GM18867 (cell line): ENCODE measurements at regions not wholly inside any gene's neighbourhood (a gene's known extent, or its start where the extent isn't known, plus 50 kb on each side); places are given as distances from the start of the nearest gene placed in this dataset.
A peak's percentile ranks its signal among the peaks of the same experiment; 100 is the strongest.

Source experiments
- ATAC-seq: cut with Tn5 transposase; IDR thresholded peaks from one replicate; pipeline ENCODE4 v1.9.1; 2021; ENCODE audit warnings: mild to moderate bottlenecking, moderate library complexity; ENCODE audit not compliant: unreplicated experiment

DNA sequence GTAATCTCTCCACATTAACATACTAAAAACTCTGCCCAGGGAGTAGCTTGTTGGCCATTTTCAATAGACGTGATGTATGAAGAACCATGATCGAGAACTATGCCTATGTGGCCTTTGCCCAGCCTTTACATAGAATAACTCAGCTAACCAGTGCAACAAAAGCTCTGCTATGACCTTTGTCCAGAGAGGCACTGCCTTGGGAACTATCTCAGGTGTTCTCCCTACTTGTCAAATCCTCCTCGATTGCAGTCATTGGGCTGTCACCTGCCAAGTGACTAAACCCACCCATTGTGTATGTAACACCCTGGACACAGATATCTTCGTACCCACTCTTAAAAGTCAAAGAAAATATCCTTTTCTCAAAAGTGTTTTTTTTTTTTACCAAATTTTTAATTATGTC is 610.3 kb upstream of the GALNTL6 start:
- ATAC-seq: no peak

DNA sequence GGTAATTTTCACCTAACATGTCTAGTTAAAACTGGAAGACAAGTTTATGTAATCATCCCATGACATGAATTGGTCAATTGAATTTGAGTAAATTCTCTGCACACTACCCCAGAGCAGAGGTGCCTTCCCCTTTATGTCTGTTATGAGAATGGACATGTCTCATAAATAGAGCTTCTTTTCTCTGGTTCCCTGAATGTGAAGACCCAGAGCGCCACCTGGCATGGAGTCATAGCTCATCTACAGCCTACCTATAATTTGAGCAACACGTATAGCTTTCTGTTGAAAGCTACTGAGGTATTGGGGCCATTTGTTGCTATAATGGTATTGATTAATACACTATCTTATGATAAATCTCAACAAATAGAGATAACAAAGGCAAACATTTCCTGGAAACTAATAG is 626.5 kb upstream of the GALNTL6 start:
- ATAC-seq: no peak

DNA sequence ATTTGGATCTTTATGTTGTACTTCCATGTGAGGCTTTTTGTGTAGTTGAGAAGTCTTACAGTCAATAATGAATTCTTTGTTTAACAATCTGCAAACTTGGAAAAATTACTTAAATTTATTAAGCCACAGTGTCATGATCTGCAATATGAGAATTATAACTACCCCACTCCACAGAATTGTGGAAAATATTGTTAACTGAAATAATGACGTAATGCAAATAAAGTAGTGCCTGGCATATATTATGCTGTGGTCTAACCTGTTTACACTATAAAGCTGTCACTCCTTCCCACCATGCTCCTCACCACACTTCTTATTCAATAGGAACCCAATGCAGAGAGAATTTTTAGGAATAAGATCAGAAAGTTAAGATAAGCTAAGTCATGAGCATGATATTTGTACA is 632.1 kb upstream of the GALNTL6 start:
- ATAC-seq: no peak

DNA sequence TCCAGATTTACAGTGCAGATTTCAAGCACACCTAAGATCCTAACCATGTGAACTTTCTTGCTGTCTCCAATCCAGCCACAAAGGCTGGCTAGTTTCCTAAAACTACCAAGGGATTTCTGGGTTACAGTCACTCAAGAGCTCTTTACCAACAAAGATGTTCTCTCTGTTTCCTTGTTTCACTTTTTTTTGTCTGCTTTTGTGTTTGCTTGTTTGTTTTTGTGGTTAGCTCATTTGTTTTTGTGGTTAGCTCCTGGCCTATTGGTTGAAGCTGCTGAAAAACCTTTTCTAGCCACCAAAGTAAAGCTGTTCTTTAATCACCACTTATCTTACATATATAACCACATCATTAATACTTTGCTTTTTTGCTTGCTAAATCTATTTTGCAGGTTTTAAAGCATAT is 642.5 kb upstream of the GALNTL6 start:
- no peak for ATAC-seq

DNA sequence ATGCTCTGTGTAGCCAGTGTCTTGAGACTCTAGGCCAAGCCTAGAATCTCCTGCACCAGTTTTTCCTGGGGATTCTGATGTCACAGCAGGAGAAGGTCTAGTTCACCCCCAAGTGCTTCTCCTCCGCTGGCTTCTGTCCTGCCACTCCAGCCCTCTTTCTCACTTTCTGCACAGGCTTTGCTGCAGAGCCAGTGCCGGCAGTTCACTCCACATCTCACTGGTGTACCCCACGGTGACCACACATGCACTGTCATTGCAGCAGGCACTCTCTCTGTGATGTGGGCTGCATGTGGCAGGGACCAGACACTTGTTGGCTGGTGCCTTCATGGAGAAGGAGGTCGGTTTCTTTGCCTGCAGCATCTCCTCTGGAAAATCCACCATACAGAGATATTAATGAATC is 643.8 kb upstream of the GALNTL6 start:
- no peak for ATAC-seq

DNA sequence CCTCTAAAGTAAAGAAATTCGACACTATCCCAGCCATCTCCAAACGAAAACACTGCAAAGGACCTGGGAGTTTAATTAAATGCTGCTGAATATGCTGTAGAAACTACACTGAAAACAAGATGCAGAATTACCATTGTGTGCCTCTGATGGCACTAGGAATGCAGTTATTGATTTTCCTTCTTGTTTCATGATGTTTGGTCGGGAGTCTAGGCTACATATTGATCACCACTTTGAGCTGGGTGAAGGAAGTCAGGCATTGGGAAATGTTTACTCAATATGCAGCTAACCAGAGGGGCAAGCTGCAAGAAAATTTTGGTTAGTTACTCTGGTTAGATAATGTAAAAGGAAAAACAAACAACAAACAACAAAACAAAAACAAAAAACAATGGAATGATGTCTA is 650.7 kb upstream of the GALNTL6 start:
- ATAC-seq: no peak

DNA sequence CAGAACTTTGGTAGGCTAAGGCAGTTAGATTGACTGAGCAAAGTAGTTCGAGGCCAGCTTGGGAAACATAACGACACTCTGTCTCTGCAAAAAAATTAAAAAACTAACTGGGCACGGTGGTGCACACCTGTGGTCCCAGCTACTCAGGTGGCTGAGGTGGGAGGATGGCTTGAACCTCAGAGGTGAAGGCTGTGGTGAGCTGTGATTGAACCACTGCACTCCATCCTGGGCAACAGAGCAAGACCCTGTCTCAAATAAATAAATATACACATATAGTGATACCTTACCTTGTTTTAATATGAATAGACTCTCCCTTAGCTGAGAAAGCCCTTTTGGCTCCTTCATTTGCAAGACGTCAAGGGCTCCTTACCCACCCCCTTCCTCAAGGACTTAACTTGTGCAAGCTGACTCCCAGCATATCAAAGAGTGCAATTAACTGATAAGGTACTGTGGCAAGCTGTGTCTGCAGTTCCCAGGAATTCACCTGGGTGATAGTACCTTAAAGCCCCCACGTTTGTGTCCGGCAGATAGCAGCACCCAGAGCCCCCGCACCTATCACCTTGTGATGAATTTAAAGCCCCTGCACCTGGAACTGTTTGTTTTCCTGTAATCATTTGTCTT is 655.6 kb upstream of the GALNTL6 start:
- ATAC-seq: no peak

DNA sequence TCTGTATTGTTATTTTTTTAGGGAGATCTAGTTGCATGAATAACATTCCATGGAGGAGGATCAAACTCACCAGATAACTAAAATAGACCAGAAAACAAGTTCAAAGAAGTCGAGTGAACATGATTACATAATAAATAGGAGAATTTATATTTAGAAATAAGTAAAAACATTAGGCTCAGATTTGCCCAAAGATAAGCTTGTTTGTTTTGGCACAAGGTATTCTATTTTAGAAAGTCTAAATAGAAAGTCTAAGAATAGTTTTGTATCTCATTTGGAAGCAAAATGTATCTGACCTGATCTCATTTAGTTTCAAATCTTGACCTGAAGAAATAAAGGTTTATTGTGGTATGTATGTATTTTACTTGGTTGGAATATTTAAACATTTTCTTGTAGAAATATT is 670.6 kb upstream of the GALNTL6 start:
- no peak for ATAC-seq

DNA sequence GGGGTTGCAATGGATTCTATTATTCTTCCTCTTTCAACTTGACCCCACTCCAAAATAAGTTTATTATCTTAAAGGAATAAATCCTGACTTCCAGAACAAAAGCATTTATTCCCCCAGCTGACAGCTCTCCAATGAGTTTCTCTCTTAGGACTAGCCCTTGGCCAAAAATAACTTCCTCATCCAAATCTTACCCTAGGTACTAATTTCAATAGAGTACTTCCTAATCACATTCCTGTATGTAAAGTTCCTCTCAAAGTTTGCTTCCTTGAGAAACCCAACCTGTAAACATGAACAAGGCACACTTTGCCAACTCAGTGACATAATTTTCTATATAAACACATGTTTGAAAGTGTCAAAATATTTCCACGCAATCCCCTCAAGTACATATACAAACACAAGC is 671.2 kb upstream of the GALNTL6 start:
- ATAC-seq: no peak

DNA sequence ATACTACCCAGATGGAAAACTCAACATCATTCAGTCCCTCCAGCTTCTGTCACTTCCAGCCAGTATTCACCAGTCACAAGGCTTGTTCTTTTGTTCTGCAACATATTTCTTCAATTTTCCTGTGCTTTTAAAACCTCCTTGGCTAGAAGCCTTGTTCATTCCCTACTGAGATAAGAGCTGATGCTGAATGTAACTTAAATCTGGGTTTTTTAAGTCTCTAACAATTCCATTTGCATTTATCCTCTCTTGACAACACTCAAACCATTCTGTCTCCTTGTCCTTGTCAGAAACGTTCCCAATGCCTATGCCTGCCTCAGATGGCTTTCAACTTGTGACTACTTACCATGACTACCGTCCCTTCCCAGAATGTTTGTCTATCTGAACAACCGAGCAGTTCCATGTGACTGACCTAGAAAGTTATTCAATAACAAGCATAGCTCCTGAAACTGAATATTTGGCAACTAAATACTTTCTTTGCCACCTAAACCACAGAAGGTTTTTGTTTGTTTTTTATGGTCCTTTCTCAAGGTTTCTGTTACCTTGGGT is 682.9 kb upstream of the GALNTL6 start:
- ATAC-seq: peak; percentile 61

DNA sequence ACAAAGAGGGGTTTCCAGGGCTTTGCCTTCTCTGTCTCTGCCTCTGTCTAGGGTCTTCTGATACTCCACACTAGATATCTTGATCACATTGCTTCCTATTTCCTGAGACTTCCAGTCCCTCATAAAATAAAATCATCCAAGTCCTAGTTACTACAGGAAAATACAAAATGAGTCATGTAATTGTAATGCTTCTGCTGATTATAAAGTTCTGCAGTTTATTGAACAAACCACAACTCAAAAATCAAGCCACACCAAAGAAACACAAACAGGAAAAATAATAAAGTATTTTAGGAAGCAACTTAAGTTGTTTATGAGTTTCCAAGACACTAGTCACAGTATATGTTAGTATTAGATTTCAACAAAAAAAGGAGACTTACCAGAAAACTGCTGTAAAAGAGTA is 695.1 kb upstream of the GALNTL6 start:
- no peak for ATAC-seq

DNA sequence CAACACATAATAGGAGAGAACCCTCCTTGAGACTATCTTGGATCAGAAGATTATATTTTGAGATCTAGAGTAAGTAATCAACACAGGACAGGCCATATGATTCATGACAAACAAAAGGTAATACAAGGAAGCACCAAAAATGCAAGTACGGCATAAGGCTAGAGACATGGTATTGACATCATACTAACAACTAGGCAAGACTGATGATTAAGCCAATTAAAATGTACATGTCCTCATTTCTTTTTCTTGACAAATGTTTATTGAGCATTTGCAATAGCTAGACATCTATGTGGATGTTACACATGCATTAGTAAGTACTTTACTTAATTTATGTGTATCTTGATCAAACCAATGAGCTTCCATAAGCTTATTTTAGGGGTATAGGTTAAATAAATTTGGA is 695.7 kb upstream of the GALNTL6 start:
- no peak for ATAC-seq

DNA sequence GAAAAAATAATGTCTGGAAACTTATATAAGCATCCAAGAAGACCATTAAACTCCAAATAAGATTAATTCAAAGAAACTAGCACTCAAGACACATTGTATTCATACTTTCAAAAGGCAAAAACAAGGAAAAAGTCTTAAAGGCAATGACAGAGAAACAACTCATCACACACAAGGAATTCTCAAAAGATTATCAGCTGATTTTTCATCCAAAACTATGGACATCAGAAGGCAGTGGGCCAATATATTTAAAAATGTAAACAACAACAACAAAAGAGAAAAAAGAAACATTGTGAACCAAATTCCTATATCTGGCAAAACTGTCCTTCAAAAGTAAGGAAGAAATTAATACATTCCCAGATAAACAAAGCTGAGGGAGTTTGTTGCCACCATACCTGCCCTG is 711.4 kb upstream of the GALNTL6 start:
- ATAC-seq: no peak

DNA sequence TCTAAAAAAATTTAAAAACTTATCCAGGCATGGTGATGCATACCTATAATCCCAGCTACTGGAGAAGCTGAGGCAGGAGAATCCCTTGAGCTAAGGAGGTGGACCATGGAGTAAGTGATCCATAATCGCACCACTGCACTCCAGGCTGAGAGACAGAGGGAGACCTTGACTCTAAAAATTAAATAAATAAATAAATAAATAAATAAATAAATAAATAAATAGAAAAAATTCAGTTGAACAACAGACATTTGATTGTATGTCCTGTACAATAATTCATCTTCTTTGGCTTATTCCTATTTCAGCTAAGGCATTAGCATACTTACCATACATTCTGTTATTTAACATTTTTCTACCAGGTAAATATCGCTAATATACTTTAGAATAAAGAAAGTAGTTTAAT is 726.1 kb upstream of the GALNTL6 start:
- no peak for ATAC-seq

DNA sequence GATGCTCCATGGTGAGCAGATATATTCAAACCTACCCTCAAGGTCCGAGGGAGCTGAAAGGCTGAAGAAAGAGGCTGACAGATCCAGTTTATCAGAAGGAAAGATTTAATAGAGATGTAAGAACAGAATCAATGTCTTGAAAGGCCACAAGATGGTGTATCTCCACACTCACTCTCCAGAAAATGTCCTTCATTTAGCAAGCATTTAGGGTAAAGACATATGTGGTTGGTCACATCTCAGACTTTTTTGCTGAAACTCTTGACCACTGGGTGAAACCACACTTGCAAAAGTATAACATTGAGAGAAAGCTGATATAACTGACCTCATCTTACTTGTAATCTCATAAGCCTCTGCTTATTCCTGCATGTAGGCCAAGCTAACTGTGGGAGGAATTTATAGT is 745.8 kb upstream of the GALNTL6 start:
- ATAC-seq: no peak

DNA sequence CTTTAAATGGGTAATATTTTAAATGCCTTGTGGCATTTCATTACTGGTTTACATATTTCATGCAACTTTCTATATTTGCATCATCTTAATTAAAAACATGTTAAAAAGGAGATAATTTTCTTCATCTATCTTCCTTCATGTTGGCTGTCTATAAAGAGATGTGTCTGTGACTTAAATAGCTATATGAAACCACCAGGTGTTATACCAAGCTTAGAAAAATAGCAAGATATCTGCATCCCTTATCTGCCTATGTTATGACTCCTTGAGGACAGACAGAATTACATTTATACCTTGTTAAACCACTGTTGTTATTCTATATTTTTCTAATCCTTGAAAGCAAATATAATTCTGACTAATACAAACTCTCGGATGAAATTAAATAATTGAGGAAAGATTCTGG is 763.8 kb upstream of the GALNTL6 start:
- ATAC-seq: no peak

DNA sequence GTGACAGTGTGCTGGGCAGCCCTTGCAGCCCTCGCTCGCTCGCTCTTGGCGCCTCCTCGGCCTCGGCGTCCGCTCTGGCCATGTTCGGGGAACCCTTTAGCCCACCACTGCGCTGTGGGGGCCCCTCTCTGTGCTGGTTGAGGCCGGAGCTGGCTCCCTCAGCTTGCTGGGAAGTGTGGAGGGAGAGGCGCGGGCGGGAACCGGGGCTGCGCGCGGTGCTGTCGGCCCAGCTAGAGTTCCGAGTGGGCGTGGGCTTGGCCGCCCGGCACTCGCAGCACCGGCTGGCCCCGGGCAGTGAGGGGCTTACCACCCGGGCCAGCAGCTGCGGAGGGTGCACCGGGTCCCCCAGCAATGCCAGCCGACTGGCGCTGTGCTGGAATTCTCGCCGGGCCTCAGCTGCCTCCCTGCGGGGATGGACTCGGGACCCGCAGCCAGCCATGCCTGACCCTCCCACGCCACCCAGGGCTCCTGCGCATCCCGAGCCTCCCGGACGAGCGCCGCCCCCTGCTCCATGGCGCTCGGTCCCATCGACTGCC is 770.1 kb upstream of the GALNTL6 start:
- no peak for ATAC-seq

DNA sequence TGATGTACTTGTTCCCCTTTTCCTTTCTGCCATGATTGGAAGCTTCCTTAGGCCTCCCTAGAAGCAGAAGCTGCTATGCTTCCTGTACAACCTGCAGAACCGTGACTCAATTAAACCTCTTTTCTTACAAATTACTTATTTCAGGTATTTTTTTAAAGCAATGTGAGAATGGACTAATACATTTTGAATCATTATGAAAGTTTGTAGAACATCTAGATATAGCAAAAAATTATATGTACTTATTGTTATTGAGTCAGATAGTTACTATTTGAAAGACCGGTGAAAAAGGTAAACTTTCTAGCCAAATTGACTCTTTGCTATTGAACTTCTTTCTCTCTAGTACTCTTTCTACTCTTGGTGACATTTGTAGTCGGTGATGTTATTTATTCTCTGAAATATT is 777.3 kb upstream of the GALNTL6 start:
- no peak for ATAC-seq

DNA sequence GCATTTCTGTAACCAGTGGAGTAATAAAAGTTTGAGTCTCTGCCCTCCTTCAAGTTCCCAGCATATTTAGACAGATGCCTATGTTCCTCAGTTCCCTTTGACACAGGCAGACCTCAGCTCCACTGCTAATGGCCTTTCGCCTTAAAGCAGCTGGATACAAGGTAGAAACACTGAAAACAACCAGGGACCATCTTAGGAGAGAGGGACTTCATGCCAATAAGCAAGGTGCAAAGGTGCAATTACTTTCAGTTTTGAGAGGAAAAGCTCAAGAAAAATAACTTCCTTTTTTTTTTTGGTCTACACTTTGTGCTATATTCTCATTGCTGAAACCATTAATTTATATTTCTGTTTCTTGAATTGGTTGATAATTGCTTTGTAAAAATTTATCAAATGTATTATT is 781.9 kb upstream of the GALNTL6 start:
- peak; percentile 53 for ATAC-seq

DNA sequence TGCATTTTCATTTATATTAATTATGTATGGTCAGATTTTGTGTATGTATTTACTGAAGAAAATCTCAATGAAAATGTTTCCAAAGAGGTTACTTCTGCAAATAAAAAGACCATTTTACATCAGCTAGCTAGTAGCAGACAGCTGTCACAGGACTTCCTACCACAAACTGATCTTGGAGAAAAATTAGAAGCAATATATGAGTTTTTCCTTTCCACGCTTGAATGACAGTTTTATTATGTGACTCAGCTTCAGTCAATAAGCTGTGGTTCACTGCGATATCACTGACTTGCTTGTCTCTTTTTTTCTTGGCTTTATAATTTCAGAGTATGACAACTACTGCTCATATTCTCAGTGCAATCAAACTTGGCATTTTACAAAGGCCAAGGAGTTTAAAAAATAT is 787.4 kb upstream of the GALNTL6 start:
- ATAC-seq: no peak

DNA sequence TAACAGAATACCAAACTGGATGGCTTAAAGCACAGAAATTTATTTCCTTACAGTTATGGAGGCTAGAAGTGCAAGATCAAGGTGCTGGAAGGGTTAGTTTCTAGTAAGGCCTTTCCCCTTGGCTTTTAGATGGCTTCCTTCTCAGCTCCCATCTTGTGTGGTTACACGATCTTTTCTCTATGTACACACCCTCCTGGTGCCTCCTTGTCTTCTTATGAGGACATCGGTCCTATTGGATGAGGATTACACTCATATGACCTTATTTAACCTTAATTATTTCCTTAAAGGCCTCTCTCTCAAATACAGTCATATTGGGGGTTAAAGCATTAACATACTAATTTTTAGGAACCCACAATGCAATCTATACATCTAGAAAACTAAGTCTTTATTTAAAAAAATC is 787.9 kb upstream of the GALNTL6 start:
- no peak for ATAC-seq

DNA sequence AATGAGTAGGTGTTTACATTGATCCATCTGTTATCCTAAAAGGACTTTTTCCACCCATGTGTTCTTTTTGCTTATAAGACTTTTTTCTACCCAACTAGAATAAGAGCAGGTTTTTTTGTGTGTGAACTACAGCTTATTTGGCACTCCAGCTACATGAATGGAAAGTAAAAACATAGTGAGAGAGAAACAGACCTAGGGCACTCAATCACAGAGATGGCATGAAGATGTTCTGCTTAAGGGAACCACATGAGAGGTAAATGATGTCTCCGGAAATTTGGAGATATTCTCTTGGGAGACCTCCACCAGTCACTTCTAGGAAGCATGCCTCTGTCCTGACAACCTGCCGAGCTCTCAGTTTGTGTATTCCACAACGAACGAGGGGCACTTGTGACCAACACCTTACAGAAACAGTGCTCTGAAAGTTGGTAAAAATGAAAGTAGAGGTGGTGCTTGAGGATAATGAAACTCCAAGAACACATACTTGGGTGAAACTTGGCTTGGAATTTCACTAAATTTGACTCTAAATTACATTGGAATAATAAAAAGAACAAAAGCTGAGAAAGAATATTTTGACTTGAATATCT is 788.4 kb upstream of the GALNTL6 start:
- no peak for ATAC-seq

DNA sequence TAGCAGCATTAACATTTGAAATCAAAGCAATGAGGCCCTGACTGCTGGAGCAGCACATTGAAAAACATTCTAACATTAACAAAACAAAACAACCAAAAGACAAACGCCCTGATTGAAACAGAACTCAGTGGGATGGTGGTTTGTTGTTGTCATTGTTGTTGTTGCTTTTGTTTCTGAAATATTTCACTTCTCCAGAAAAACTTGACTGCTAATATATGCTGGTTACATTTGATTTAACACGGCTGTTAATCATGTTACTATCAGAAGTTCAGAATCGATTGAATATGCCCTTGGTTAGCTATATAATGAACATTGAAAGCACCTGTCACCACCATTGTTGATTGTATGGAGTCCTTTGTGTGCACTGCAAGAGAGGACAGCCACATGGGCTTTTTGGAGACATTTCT is 790.4 kb upstream of the GALNTL6 start:
- ATAC-seq: no peak
